GM18499 (cell line): ENCODE measurements at regions not wholly inside any gene's neighbourhood (a gene's known extent, or its start where the extent isn't known, plus 50 kb on each side); places are given as distances from the start of the nearest gene placed in this dataset.

ENCODE experiments used
- ATAC-seq: cut with Tn5 transposase; IDR thresholded peaks from one replicate; pipeline ENCODE4 v1.9.1; 2021; ENCODE audit warnings: moderate number of reproducible peaks; ENCODE audit not compliant: insufficient read depth, unreplicated experiment

GRCh38 chr6:100944644-100945043 is 63.5 kb upstream of the ASCC3 start:
- ATAC-seq = no peak

- ATAC-seq = no peak
Observed at GRCh38 chr6:100946021-100946540, 65.0 kb upstream of the ASCC3 start.

GRCh38 chr6:100946711-100947110 is 65.6 kb upstream of the ASCC3 start:
- no peak for ATAC-seq

- no peak for ATAC-seq
Observed at GRCh38 chr6:100948381-100949133, 67.4 kb upstream of the ASCC3 start.

- no peak for ATAC-seq
Observed at GRCh38 chr6:100952006-100952405, 70.9 kb upstream of the ASCC3 start.

GRCh38 chr6:100959280-100959679 is 78.2 kb upstream of the ASCC3 start:
- no peak for ATAC-seq

GRCh38 chr6:100962466-100962865 is 81.3 kb upstream of the ASCC3 start:
- no peak for ATAC-seq

GRCh38 chr6:100965067-100965466 is 83.9 kb upstream of the ASCC3 start:
- ATAC-seq = no peak

- ATAC-seq = no peak
Observed at GRCh38 chr6:100968949-100969348, 87.8 kb upstream of the ASCC3 start.

- no peak for ATAC-seq
Observed at GRCh38 chr6:100979267-100979666, 98.1 kb upstream of the ASCC3 start.

- ATAC-seq = no peak
Observed at GRCh38 chr6:100980949-100981348, 99.8 kb upstream of the ASCC3 start.

GRCh38 chr6:100986921-100987320 is 105.8 kb upstream of the ASCC3 start:
- no peak for ATAC-seq

GRCh38 chr6:100987556-100987955 is 106.4 kb upstream of the ASCC3 start:
- no peak for ATAC-seq

- ATAC-seq = no peak
Observed at GRCh38 chr6:100988391-100988984, 107.4 kb upstream of the ASCC3 start.

- ATAC-seq = no peak
Observed at GRCh38 chr6:100990070-100990469, 108.9 kb upstream of the ASCC3 start.

- ATAC-seq = no peak
Observed at GRCh38 chr6:100996409-100996808, 115.3 kb upstream of the ASCC3 start.

GRCh38 chr6:100998111-100998510 is 117.0 kb upstream of the ASCC3 start:
- ATAC-seq = no peak

GRCh38 chr6:100999034-100999597 is 118.0 kb upstream of the ASCC3 start:
- ATAC-seq = no peak

GRCh38 chr6:101000341-101000740 is 119.2 kb upstream of the ASCC3 start:
- ATAC-seq = no peak

- ATAC-seq = no peak
Observed at GRCh38 chr6:101001012-101001411, 119.9 kb upstream of the ASCC3 start.

- ATAC-seq = no peak
Observed at GRCh38 chr6:101001607-101002006, 120.5 kb upstream of the ASCC3 start.

GRCh38 chr6:101003075-101003474 is 121.9 kb upstream of the ASCC3 start:
- no peak for ATAC-seq
